ENCODE measurements at regions not wholly inside any gene's neighbourhood (a gene's known extent, or its start where the extent isn't known, plus 50 kb on each side); places are given as distances from the start of the nearest gene placed in this dataset.

- TF ChIP-seq, protein P1, sequence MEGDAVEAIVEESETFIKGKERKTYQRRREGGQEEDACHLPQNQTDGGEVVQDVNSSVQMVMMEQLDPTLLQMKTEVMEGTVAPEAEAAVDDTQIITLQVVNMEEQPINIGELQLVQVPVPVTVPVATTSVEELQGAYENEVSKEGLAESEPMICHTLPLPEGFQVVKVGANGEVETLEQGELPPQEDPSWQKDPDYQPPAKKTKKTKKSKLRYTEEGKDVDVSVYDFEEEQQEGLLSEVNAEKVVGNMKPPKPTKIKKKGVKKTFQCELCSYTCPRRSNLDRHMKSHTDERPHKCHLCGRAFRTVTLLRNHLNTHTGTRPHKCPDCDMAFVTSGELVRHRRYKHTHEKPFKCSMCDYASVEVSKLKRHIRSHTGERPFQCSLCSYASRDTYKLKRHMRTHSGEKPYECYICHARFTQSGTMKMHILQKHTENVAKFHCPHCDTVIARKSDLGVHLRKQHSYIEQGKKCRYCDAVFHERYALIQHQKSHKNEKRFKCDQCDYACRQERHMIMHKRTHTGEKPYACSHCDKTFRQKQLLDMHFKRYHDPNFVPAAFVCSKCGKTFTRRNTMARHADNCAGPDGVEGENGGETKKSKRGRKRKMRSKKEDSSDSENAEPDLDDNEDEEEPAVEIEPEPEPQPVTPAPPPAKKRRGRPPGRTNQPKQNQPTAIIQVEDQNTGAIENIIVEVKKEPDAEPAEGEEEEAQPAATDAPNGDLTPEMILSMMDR (IDR thresholded peaks at IDR 0.05; ENCODE audit: low read depth, low read length, missing control alignments), result no peak
- H3K4me3 ChIP-seq (ENCODE audit: low read depth, low read length), result no peak overlapping the region
- no peak for DNase-seq (ENCODE audit: low read depth)
Observed at GRCh38 chr6:92589996-92590395, 829.4 kb downstream of the EPHA7 start.

DNA sequence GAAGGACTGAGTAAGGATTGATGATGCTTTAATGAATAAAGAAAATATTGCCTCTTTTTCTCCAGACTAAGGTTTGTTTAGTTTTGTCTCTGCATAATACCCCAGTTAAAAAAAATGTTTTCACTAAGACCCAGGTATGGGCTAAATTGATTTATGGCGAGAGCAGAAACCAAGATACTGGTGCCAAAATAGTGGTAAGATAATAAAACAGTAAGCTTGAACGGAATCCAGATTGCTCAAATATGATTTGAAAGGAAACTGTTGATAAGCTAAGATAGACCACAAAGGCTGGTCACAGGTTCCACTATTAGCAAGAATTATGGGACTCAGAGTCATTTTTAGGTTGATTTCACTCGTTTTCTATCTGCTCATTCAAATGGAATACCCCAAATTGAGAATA is 831.2 kb downstream of the EPHA7 start:
- no peak overlapping the region for H3K4me3 ChIP-seq (ENCODE audit: low read depth, low read length)
- no peak for DNase-seq (ENCODE audit: low read depth)
- TF ChIP-seq, protein P1 (IDR thresholded peaks at IDR 0.05; ENCODE audit: low read depth, low read length, missing control alignments), result no peak

DNA sequence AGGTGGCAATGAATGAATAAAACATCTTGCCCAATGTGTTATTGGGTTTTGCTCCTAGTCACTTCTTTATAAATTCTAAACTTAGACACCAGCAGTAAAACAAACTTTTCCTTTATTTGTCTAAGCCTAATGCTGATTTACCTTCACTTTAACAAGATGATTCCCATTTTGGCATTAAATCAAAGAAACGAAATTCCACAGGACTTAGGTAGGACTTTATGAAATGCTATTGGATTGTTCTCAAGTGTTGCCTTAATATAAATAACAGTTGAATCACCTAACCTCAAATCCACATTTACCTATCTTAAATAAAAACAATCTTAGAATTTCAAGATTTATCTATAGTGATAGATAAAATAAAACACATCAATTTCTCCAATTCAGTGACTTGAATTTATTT is 831.8 kb downstream of the EPHA7 start:
- TF ChIP-seq, protein P1 (IDR thresholded peaks at IDR 0.05; ENCODE audit: low read depth, low read length, missing control alignments), result no peak
- H3K4me3 ChIP-seq (ENCODE audit: low read depth, low read length), result no peak overlapping the region
- DNase-seq (ENCODE audit: low read depth), result no peak

GRCh38 chr6:92586236-92586977 is 833.0 kb downstream of the EPHA7 start:
- DNase-seq (ENCODE audit: low read depth), result no peak
- TF ChIP-seq, protein P1 (IDR thresholded peaks at IDR 0.05; ENCODE audit: low read depth, low read length, missing control alignments), result no peak
- H3K4me3 ChIP-seq (ENCODE audit: low read depth, low read length), result no peak overlapping the region

DNA sequence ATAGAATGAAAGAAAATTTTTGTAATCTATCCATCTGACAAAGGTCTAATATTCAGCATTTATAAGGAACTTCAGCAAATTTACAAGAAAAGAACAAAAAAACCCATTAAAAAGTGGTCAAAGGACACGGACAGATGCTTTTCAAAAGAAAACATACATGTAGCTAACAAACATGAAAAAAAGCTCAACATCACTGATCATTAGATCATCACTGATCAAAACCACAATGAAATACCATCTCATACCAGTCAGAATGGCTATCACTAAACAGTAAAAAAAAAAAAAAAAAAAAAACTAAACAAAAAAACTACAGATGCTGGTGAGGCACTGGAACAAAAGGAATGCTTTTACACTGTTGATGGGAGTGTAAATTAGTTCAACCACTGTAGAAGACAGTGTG is 837.1 kb downstream of the EPHA7 start:
- no peak for DNase-seq (ENCODE audit: low read depth)
- H3K4me3 ChIP-seq (ENCODE audit: low read depth, low read length), result no peak overlapping the region
- TF ChIP-seq, protein P1 (IDR thresholded peaks at IDR 0.05; ENCODE audit: low read depth, low read length, missing control alignments), result no peak

DNA sequence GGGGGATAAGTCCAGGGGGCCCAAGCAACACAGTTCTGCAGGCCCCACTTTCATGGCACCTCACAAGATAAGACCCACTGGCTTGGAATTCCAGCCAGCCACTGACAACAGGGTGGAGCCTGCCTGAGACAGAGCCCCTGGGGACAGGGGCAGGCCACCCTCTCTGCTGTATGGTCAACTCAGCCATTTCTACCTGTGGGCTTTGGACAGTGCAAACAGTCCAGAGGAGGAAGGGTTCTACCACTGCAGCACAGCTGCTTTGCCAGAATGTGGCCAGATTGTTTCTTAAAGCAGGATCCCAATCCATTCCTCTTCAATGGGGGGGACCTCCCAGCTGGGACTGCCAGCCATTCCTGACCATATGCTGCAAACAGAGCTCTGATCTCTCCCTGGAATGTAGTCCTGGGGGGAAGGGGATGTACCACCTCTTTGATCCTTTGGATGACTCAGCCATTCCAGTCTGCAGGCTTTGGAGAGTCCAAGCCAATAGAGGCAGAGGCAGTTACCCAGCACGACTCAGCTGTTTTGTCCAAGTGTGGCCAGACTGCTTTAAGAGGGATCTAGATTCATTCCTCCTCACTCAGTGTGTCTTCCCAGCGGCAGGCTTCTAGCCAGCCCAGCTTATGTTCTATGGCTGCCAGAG is 842.2 kb downstream of the EPHA7 start:
- no peak for DNase-seq (ENCODE audit: low read depth)
- TF ChIP-seq, protein P1 (IDR thresholded peaks at IDR 0.05; ENCODE audit: low read depth, low read length, missing control alignments), result no peak
- H3K4me3 ChIP-seq (ENCODE audit: low read depth, low read length), result no peak overlapping the region

- TF ChIP-seq, protein P1 (IDR thresholded peaks at IDR 0.05; ENCODE audit: low read depth, low read length, missing control alignments), result no peak
- no peak for DNase-seq (ENCODE audit: low read depth)
- H3K4me3 ChIP-seq (ENCODE audit: low read depth, low read length), result no peak overlapping the region
Observed at GRCh38 chr6:92568541-92568940, 850.8 kb downstream of the EPHA7 start.
